ENCODE measurements at regions not wholly inside any gene's neighbourhood (a gene's known extent, or its start where the extent isn't known, plus 50 kb on each side); places are given as distances from the start of the nearest gene placed in this dataset.

DNA sequence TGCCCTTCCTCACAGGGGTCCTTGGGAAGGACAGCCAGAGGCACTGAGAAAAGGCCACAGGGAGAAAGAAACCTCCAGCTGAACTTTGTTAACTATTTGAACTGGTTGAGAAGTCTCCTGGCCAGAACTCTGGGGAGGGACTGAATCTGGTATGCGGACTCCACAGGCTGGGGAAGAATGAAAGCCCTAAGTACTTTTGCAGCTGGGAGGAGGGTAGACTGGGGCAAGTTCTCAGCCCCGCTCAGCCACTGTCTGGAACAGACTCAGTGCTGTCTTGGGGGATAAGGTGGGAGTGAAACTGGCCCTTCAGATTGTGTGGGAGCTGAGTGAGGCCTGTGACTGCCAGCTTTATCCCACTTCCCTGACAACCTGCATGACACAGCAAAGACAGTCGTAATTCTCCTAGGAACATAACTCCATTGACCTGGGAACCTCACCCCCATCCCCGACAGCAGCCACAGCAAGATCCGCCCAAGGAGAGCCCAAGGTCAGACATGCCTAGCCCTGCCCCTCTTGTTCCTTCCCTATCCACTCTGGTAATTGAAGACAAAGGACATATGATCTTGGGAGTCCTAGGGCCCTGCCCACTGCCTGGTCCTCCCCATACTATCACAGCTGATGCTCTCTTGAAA lies 475.1 kb upstream of the CNTN5 start:
- DNase-seq (ENCODE audit: low read depth): no peak

DNA sequence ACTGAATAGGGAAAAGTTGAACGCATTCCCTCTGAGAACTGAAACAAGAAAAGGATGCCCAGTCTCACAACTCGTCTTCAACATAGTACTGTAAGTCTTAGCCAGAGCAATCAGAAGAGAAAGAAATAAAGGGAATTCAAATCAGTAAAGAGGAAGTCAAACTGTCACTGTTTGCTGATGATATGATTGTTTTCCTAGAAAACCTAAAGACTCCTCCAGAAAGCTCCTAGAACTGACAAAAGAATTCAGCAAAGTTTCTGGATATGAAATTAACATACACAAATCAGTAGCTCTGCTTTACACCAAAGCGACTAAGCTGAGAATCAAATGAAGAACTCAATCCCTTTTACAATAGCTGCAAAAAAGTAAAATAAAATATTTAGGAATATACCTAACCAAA lies 471.2 kb upstream of the CNTN5 start:
- DNase-seq (ENCODE audit: low read depth): no peak

DNA sequence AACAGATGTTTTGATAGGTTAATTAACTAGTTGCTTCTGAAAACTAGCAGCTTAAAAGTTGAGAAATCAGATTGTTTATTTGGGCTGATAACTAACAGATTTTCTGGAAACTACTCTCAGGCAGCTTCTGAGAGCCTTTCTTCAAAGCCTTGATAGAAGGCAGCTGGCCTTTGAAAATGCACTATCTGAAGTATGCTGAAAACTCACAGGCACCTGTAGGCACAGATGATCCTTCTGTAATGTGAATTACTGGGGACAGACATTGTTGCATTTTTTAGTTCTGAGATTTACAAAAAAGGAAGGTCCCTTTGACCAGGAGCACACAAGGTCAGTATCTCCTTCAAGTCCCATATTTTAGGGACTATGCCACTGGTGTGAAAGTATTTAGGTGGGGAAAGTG lies 460.8 kb upstream of the CNTN5 start:
- no peak for DNase-seq (ENCODE audit: low read depth)

DNA sequence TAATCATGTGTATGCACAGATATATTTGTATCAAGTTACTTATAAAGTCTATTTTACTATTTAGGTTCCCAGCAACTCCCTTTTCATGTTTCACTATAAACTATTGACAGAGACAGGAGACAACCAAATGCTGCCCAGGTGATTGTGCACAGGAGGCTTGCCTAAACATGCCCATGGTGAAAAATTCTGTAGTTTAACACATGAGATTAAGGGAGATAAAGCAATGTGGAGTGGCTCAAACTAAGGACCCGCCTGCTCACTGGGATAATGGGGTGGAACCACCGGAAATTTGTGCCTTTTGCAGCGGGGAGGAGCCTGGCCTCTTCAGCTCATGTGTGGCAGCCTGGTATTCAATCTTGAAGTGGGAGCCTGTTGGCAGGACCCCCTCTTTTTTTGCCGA lies 459.5 kb upstream of the CNTN5 start:
- DNase-seq (ENCODE audit: low read depth): no peak

DNA sequence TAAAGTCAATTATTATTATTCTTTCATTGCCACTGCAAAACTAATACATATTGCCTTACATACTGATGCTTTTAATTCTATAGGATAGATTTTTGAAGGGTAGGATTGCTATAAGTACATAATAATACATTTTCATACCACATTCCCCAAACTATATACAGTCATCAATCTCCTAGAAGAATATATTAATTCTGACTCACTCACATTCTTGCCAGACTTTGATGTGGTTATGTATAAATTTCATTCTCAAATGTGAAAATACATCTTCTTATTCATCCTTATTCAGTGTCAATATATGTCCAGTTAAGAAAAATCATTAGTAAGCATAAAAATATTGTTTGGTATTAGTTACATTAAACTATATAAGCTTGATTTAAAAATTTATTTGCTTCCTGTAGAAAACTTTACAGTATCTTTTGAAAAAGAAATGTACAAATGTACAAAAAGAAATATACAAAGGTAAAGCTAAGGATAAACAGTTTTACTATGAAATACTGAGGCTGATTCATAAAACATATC lies 458.8 kb upstream of the CNTN5 start:
- DNase-seq (ENCODE audit: low read depth): no peak

DNA sequence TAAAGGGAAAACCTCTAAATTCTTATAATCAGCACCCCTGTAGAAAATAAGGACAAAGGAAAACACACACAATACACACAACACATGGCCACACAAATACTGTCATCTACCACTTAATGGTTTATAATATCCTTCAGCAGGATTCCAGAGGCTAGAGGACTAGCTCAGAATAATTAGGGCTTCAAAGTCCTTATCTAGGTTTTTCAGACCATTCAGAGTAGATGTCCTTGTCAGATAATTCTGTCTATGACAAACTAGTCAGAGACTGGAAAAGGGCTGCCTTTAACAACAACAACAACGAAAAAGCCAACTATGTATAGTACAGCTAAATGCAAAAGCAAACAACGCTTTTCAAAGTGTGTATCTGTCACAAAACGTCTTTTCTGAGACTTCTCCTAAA lies 456.5 kb upstream of the CNTN5 start:
- DNase-seq (ENCODE audit: low read depth): no peak

DNA sequence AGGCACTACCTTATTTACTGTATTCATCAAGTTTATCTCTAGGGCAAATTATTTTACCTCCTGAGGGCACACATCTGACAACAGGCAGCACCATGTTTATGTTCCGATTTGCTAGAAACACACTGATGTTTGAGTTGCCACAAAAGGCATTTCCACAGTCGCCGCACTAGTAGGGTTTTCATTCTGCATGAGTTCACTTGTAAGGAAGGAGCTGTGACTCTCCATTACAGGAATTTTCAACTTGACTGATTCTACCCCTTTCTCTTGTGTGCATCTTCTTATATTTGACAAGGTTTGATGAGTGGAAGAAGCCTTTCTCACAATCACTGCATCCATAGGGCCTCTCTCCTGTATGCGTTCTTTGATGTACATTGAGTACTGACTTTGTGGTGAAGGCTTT lies 455.9 kb upstream of the CNTN5 start:
- no peak for DNase-seq (ENCODE audit: low read depth)

DNA sequence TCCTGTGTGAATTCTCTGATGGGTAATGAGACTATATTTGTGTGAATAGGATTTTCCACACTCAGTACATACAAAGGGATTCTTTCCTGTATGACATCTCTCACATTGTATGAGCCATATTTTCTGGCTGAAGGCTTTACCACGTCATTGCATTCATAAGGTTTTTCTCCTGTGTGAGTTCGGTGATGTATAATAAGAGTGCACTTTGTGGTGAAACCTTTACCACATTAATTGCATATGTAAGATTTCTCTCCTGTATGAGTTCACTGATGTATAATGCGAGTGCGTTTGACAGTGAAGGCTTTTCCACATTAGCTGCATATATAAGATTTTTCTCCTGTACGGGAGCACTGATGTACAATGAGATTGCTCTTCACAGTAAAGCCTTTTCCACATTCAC lies 455.4 kb upstream of the CNTN5 start:
- no peak for DNase-seq (ENCODE audit: low read depth)

DNA sequence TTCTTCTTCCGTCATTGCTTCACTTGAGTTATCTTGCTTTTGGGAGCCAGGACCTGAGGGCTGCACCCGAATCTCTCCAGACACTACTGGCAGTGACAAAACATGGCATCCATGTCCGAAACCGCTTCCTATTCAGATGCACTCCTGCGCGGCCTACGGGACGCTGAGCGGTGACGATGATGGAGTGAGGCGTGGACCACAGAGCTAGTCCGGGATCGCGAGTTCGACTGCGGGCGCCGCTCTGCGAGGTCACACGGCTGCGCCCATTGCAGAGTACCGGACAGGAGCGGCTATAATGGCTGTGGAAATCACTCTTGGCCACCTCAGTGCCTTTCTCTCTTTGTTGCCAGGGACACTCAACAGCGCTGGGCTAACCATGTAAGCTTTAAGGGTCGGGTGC lies 453.8 kb upstream of the CNTN5 start:
- DNase-seq (ENCODE audit: low read depth): no peak

DNA sequence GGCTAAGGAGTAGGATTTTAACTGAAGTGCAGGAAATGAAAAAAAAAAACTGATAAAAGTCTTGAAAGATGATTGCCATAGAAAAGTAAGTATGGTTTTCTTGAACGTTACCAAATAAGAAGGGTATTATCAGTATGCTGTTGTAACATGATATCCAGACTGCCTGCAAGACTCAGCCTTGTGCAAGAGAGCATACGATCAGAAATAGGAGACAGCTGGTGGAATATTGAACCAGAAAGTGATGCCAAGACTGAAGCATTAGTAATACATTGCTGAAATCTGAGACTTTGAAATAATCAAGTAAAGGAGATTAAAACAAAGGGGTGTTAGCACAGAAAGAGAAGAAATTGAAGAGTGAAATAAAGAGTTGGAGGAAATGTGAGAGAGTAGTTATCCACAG lies 452.7 kb upstream of the CNTN5 start:
- DNase-seq (ENCODE audit: low read depth): no peak

DNA sequence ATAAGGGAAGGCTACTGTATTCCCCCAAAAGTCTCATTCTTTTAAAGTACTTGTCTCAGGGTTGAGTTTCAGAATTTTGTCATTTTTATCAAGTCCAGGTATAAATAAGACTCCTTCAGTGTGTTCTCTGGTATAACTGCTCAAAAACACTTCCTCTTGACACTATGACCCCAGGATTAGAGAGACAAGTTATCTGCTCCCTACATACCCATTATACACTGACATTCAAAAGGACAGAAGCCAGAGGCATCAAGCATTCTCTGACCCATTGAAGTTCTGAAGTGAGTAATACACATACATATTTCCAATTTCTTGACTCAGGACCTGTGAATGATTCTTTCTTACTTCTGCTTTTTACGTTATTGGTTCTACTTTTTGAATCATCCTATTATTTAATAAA lies 447.8 kb upstream of the CNTN5 start:
- DNase-seq (ENCODE audit: low read depth): no peak

DNA sequence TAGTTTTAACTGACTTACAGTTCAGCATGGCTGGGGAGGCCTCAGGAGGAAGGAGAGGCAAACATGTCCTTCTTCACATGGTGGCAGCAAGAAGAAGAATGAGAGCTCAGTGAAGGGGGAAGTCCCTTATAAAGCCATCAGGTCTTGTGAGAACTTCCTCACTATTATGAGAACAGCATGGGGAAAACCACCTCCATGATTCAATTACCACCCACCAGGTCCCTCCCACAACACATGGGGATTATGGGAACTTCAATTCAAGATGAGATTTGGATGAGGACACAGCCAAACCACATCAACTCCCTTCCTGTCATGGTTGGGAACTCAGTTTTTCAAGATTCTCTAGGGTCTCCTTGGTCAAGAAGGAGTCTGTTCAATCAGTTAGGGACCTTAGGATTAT lies 432.9 kb upstream of the CNTN5 start:
- DNase-seq (ENCODE audit: low read depth): no peak

DNA sequence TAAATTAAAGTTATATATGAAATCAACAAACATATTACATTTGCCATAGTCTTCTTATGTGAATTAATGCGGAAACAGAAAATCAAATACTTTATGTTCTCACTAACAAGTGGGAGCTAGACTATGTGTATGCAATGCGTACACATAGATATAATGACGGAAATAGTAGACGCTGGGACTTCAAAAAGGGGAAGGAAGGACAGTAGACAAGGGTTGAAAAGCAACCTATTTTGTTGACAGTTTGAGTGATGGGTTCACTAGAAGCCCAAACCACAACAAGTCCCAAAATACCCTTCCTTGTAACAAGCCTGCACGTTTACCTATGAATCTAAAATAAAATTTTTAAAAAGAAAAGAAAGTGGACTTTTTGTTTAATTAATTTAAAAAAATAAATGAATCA lies 430.8 kb upstream of the CNTN5 start:
- no peak for DNase-seq (ENCODE audit: low read depth)

DNA sequence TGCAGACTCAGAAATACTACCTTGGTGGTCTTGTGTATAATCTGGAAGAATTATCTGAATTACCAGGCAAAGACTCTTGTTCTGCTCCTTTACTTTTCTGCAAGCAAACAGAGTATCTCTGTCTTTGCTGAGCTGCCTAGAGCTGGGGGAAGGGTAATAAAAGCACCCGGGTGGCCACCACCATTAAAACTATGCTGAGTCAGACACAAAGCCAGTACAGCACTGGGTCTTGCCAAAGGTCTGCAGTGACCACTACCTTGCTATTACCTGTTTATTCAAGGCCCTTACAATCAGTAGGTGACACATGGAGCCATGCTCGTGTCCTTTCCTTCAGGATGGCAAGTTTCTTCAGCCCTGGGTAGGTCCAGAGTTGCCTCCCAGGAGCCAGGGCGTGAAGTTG lies 420.6 kb upstream of the CNTN5 start:
- no peak for DNase-seq (ENCODE audit: low read depth)

DNA sequence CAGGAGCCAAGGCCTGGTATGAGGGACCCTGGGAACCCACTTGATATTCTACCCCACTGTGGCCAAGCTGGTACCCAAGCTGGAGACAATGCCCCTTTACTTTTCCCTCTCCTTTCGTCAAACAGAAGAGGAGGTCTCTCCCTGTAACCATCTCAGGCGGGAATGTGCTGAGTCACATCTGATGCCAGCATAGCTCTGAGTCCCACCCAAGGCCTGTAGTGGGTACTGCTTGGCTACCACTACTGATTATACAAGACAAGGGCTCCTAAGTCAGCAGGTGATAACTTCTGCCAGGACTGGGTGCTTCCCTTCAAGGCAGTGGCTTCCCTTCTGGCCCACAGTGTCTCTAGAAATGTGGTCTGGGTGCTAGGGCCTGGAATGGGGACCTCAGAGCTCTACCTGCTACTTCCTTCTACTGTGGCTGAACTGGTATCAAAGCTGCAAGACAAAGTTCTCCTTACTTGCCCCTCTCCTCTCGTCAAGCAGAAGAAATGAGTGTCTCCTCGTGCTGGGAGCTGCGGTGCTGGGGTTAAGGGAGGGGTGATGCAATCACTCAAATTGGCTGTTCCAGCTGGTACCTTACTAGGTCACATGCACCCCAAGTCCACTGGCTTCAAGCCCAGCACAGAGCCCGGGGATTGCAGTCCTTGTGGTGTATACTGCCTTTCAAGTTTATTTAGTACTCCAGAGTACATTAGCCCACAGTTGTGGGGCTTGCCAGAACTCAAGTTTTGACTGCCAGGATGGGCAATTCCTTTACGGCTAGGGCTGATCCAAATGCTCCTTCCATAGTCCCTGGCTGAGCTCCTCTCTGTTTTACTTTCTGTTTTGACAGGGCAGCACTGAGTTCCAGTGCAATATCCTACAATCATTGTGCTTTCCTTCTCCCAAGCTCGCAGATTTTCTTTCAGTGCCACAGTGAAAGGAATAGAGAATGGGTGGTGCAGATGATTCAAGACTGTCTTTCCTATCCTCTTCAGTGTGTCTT lies 419.7 kb upstream of the CNTN5 start:
- no peak for DNase-seq (ENCODE audit: low read depth)

DNA sequence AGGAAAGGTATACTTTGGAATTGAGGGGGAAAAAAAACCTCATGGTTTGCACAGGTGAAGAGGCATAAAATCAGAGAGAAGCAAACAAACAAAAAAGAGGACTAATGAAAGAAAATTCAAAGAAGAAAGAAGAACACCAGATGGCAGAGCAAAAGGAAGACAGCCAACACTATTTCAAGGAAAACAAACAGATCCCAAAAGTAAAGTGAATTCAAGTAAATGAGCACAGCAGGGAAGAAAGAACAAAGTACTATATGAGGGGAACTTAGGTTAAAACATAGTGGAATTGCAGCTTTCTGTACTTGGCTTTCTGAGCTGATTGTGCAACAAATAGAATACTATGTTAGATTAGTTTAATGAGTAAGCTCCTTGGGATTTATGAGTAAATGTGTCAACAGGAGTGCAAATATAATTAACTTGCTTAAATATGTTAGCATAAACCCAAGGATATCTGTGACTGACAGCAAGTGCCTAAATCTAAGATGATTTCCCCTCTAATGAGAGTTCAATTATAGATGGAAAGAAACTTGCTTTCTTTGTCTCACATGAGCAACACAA lies 404.6 kb upstream of the CNTN5 start:
- no peak for DNase-seq (ENCODE audit: low read depth)

DNA sequence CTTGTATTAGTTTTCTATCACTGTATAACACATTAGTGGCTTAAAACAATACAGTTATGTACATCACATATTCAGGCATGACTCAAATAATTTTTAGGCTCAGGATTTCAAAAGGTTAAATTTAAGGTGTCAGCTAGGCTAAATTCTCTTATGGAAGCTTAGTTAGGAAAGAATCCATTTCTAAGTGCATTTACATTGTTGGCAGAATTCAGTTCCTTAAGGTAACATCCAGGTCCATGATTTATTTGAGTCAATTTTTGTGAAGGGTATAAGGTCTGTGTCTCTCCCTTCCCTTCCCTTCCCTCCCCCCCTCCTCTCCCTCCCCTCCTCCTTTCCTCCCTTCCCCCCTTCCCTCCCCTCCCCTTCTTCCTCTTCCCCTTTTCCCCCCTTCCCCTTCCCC lies 399.0 kb upstream of the CNTN5 start:
- no peak for DNase-seq (ENCODE audit: low read depth)

DNA sequence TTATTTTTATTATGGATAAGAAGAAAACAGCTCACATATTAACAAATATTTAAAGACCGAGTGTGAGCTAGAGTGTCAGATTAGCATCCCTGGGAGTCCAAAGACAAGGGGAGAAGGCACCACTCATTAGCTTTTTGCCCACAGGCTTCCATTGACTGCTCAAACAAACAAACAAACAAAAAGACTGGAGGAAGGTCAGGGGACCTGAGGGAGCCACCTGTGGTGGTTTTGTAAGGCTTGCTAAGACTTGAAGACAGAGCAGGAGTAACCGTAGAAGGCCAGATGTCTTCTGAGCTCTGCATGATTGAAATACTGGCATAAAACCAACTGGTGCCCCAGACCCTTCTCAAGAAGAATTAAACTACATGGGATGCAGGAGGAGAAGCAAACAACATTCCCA lies 395.2 kb upstream of the CNTN5 start:
- no peak for DNase-seq (ENCODE audit: low read depth)

DNA sequence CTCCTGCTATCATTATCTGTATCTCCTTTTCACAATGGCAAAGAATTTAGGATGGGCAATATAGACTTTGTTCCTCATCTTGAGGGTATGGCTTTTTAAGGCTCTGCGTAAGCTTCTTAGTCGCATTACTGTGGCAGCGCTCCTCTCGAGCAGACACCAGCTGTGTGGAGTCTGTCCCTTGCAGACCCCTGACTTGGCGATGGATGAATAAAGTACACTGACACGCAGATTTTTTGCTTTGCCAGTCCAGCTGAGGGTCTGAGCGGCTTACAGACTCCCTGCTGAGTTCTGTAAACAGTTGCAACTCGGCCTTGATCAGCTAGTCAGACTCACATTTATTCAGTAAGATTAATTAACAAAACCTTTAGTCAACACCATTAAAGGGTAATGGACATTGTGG lies 390.0 kb upstream of the CNTN5 start:
- DNase-seq (ENCODE audit: low read depth): no peak

DNA sequence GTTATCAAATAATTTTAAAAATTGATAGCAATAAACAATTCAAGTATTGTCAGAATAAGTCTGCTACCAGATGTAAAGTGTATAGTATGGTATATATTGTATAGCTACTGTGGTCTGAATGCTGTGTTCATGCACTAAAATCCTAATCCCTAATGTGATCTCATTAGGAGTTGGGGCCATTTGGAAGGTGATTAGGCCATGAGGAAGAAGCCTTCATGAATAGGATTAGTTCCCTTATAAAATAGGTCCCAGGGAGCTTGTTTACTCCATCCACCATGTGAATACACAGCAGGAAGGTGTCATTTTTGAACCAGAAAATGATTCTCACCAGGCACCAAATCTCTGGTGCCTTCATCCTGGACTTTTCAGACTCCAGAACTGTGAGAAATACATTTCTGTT lies 363.0 kb upstream of the CNTN5 start:
- no peak for DNase-seq (ENCODE audit: low read depth)

DNA sequence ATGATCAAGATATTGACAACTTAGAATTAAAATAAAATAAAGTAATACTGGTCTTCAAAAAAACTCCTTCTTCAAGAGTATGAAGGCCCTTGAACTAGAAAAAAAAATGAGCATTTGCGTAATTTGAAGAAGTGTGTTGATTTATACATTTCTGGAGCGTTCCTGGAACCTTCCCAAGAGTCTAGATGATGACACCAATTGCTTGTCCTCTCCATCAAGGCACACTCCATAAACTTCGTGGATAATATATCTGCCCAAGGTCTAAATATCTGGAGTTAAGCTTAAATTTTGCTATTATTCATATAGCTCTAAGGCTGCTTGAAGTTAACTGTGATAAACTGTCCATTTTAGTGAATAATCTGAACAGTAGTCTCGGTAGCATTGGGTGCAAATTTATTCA lies 361.3 kb upstream of the CNTN5 start:
- DNase-seq (ENCODE audit: low read depth): no peak

DNA sequence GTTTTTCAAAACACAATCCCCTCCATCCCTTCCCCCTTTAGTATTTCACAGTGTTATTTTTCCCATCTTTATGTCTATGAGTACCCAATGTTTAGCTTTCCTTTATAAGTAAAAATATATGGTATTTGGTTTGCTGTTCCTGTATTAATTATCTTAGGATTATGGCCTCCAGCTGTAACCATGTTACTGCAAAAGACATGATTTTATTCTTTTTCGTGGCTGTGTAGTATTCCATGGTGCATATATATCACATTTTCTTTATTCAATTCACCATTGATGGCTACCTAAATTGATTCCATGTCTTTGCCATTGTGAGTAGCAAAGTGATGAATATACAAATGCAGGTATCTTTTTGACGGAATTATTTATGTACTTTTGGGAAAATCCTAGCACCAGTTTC lies 346.4 kb upstream of the CNTN5 start:
- DNase-seq (ENCODE audit: low read depth): no peak

DNA sequence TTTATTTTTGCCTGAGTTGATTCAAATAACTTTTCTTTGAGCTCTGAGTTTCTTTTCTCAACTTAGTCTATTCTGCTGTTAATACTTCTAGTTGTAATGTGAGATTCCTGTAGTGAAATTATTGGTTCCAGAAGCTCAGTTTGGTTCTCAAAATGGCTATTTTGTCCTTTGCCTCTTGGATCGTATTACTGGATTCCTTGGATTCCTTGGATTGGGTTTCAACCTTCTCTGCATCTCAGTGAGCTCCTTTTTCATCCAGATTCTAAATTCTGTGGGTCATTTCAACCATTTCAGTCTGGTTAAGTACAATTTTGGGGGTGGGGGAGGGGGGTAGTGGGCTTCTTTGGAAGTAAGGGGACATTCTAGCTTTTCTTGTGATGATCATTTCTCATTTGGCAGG lies 341.1 kb upstream of the CNTN5 start:
- DNase-seq (ENCODE audit: low read depth): no peak

Measured in Daoy (cell line).